ENCODE measurements at regions not wholly inside any gene's neighbourhood (a gene's known extent, or its start where the extent isn't known, plus 50 kb on each side); places are given as distances from the start of the nearest gene placed in this dataset.

GRCh38 chr7:35891004-35891830, 90.4 kb downstream of the SEPTIN7 start:
- Mint-ChIP-seq H3K27me3 (ENCODE audit: insufficient read depth, low read depth) (peaks cover 2% of the 10 kb centered on the region), H3K36me3 (peaks cover 41% of the 10 kb centered on the region), H3K4me3 (no peak overlapping the region), H3K27ac (no peak overlapping the region), H3K9me3 (no peaks in the 10 kb centered on the region), H3K4me1 (no peaks in the 10 kb centered on the region)
- Histone ChIP-seq H3K9ac (no peak overlapping the region), H3K27ac (no peak overlapping the region), H3K4me1 (no peaks in the 10 kb centered on the region), H3K4me2 (no peak overlapping the region), H3F3A (ENCODE audit: low read depth) (no peaks in the 10 kb centered on the region), H3K4me3 (no peak overlapping the region), H2AFZ (replicated peaks) (no peak overlapping the region), H3K9me3 (ENCODE audit: low read depth) (no peaks in the 10 kb centered on the region), H3K36me3 (peaks cover 9% of the 10 kb centered on the region), H3K27me3 (no peaks in the 10 kb centered on the region), H4K20me1 (ENCODE audit: low read depth) (no peaks in the 10 kb centered on the region), H3K79me2 (ENCODE audit: low read depth) (no peaks in the 10 kb centered on the region)
- no peak for DNase-seq (ENCODE audit: low spot score)
- TF ChIP-seq CTCF (IDR thresholded peaks at IDR 0.05), result no peak
- no peak for TF ChIP-seq EZH2 (IDR thresholded peaks at IDR 0.05)
- TF ChIP-seq EZH2phosphoT487 (IDR thresholded peaks at IDR 0.05), result no peak

GRCh38 chr7:35893649-35894048, 92.8 kb downstream of the SEPTIN7 start:
- H3K27ac ChIP-seq, result no peak overlapping the region
- H3K36me3 ChIP-seq, result peaks cover 20% of the 10 kb centered on the region
- Mint-ChIP-seq H3K27me3 (ENCODE audit: insufficient read depth, low read depth) (no peaks in the 10 kb centered on the region), H3K4me1 (no peaks in the 10 kb centered on the region), H3K27ac (no peak overlapping the region), H3K4me3 (no peak overlapping the region), H3K9me3 (no peaks in the 10 kb centered on the region), H3K36me3 (peaks cover 35% of the 10 kb centered on the region)
- no peaks in the 10 kb centered on the region for H3K4me1 ChIP-seq
- no peak for DNase-seq (ENCODE audit: low spot score)
- H3K9me3 ChIP-seq (ENCODE audit: low read depth), result no peaks in the 10 kb centered on the region
- no peak overlapping the region for H3K9ac ChIP-seq
- no peak for TF ChIP-seq CTCF (IDR thresholded peaks at IDR 0.05)
- no peak for TF ChIP-seq EZH2 (IDR thresholded peaks at IDR 0.05)
- TF ChIP-seq EZH2phosphoT487 (IDR thresholded peaks at IDR 0.05), result no peak
- H3K79me2 ChIP-seq (ENCODE audit: low read depth), result no peaks in the 10 kb centered on the region
- H2AFZ ChIP-seq (replicated peaks), result no peak overlapping the region
- H3K4me3 ChIP-seq, result no peak overlapping the region
- H3K27me3 ChIP-seq, result no peaks in the 10 kb centered on the region
- no peak overlapping the region for H3K4me2 ChIP-seq
- H3F3A ChIP-seq (ENCODE audit: low read depth), result no peaks in the 10 kb centered on the region
- H4K20me1 ChIP-seq (ENCODE audit: low read depth), result no peaks in the 10 kb centered on the region

GRCh38 chr7:35894721-35895120, 93.9 kb downstream of the SEPTIN7 start:
- H3K27me3 ChIP-seq, result no peaks in the 10 kb centered on the region
- TF ChIP-seq EZH2 (IDR thresholded peaks at IDR 0.05), result no peak
- TF ChIP-seq CTCF (IDR thresholded peaks at IDR 0.05), result no peak
- TF ChIP-seq EZH2phosphoT487 (IDR thresholded peaks at IDR 0.05), result no peak
- H4K20me1 ChIP-seq (ENCODE audit: low read depth), result no peaks in the 10 kb centered on the region
- H3K9me3 Mint-ChIP-seq, result no peaks in the 10 kb centered on the region
- H2AFZ ChIP-seq (replicated peaks), result no peak overlapping the region
- no peaks in the 10 kb centered on the region for H3K27me3 Mint-ChIP-seq (ENCODE audit: insufficient read depth, low read depth)
- H3K4me1 Mint-ChIP-seq, result no peaks in the 10 kb centered on the region
- H3K9me3 ChIP-seq (ENCODE audit: low read depth), result no peaks in the 10 kb centered on the region
- no peaks in the 10 kb centered on the region for H3K4me1 ChIP-seq
- peaks cover 20% of the 10 kb centered on the region for H3K36me3 ChIP-seq
- H3K27ac ChIP-seq, result no peak overlapping the region
- H3K27ac Mint-ChIP-seq, result no peak overlapping the region
- no peak overlapping the region for H3K9ac ChIP-seq
- H3K79me2 ChIP-seq (ENCODE audit: low read depth), result no peaks in the 10 kb centered on the region
- H3K4me3 Mint-ChIP-seq, result no peak overlapping the region
- peaks cover 31% of the 10 kb centered on the region for H3K36me3 Mint-ChIP-seq
- no peak overlapping the region for H3K4me3 ChIP-seq
- no peak for DNase-seq (ENCODE audit: low spot score)
- H3F3A ChIP-seq (ENCODE audit: low read depth), result no peaks in the 10 kb centered on the region
- no peak overlapping the region for H3K4me2 ChIP-seq

Data from neural progenitor cell (in vitro differentiated cells).